Renal pelvis (tissue), 1 donor: ENCODE measurements at regions not wholly inside any gene's neighbourhood (a gene's known extent, or its start where the extent isn't known, plus 50 kb on each side); places are given as distances from the start of the nearest gene placed in this dataset.
"Not testable (repeated sequence)": the region's sequence is repeated elsewhere in the genome, so short reads cannot be mapped to it uniquely, and the experiment has no call there.

ENCODE experiments used
- DNase-seq: peaks from one replicate; pipeline ENCODE4 v3.0.0-alpha.2; 2013

- not testable (repeated sequence) for DNase-seq
These were observed 124.7 kb upstream of the PRKX start for GRCh38 chrX:3837958-3838643.

DNA sequence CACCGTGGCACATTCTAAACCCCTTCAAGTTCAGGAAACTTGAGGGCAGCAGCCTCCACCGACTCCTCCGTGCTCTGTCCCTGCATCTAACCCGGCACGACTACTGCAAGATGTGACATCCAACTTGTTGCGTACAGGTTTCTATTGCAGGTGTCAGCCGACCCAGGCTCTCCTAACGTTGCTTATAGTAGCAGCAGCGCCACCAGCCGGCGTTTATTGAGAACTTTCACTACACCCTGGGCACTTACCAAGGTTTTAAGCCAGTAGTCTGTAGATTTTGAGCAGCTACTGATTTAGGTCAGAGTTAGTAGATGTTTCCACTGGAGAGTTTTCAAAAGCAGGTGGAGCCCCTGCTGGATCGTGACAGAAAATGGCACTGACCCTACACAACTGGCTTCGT is 123.8 kb upstream of the PRKX start:
- DNase-seq, result not testable (repeated sequence)

DNA sequence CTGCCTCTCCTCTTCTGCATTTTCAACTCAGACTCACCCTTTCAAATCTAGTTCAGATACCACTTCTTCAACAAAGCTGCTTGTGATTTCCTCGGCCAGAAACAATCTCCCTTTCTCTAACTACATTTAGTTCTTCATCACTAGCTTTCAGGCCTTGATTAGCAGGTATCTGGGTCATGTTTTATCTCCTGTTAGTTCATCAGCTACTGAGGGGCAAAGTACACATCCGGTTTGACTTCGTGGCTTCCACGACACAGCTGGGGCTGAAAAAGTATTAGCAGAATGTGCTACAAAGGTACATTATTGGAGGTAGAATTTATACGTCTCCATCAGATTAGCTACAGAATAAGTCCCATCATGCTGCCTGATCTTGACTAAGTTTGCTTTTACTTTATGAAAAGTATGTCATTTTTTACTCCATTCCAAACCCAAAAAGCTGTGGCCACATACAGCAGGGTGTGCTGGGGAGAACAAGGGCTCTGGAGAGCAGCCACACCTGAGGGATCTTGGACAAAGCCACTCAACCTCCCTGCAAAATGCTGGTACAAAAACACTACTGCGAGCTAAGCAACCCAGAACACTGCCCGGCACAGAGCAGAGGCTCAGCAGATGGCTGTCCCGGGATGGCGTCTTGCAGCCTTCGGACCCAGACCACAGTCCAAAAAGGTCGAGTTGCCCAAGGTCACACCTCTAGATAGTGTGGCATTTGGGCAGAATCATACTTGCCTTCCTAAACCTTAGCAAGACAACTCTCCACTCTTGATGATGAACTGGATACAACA is 120.5 kb upstream of the PRKX start:
- not testable (repeated sequence) for DNase-seq

DNA sequence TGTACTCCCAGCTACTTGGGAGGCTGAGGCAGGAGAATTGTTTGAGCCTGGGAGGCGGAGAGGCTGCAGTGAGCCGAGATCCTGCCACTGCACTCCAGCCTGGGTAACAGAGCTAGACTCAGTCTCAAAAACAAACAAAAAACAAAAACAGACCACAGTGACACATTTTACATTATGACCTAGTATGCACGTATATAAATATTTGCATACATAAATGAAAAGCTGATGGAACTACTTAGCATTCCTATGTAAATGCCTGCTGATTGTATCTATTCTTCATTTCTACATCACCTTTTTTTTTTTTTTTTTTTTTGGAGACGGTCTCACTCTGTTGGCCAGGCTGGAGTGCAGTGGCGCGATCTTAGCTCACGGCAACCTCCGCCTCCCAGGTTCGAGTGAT is 116.6 kb upstream of the PRKX start:
- not testable (repeated sequence) for DNase-seq

GRCh38 chrX:3829041-3829531 is 115.6 kb upstream of the PRKX start:
- not testable (repeated sequence) for DNase-seq

GRCh38 chrX:3828378-3829040 is 115.1 kb upstream of the PRKX start:
- not testable (repeated sequence) for DNase-seq

GRCh38 chrX:3824008-3824407 is 110.6 kb upstream of the PRKX start:
- not testable (repeated sequence) for DNase-seq

- DNase-seq, result no peak
These were observed 106.7 kb upstream of the PRKX start for GRCh38 chrX:3820167-3820566.

DNA sequence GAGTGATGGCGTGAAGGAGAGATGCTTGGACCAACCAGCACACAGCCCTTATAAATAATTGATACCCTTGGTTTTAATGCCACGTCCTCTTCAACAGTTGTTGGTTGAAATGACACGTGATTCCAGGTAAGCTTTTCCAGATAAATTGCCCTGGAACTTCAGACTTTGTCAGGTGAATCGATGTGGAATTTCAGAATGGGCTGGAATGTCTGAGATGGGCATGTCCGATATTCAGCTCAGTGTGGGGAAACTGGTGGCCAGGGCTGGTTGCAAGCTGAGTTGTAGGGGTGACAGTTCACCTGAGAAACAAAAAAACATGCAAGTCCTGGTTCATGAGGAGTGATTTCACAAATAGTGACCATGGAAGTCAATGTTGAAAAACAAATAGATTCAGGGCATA is 104.0 kb upstream of the PRKX start:
- not testable (repeated sequence) for DNase-seq

- peak; percentile 43 for DNase-seq
These were observed 102.6 kb upstream of the PRKX start for GRCh38 chrX:3815896-3816664.

DNA sequence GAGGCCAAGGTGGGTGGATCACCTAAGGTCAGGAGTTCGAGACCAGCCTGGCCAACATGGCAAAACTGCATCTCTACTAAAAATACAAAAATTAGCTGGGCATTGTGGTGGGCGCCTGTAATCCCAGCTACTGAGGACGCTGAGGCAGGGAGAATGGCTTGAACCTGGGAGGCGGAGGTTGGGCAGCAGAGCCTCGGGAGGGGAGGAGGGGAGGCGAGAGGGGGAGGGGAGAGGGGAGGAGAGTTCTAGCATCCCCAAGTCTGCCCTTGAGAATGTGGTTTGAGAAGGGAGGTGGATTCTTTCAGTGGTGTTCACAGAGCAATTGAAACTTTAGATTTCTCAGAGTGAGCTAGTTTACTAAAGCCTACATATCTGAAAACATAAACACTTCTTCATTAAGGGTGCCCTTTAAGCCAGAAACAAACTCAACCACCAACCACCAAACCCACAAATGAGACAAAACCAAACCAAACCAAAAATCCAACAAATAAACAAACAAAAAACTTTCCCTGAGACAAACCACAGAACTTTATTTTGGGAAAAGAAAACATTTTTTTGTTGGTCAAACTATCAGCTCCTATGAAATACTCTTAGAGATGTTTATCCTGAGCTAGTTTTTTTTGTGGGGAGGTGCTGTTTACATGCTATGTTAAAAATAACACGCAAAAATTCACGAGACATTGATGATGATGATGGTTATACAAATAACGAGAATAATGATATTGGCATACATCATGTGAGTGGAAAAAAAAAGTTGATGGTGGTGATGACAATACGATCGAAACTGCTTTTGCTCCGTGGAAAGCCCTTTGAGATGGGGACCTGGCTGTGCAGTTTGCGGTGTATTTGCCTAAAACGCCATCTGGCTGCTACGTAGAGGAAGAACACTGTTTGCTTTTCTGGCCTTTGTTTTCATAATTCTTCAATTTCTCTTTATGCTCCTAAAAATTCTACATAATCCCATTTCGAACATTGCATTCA is 98.2 kb upstream of the PRKX start:
- no peak for DNase-seq

- no peak for DNase-seq
These were observed 94.5 kb upstream of the PRKX start for GRCh38 chrX:3807906-3808305.

GRCh38 chrX:3806630-3807029 is 93.2 kb upstream of the PRKX start:
- no peak for DNase-seq

DNA sequence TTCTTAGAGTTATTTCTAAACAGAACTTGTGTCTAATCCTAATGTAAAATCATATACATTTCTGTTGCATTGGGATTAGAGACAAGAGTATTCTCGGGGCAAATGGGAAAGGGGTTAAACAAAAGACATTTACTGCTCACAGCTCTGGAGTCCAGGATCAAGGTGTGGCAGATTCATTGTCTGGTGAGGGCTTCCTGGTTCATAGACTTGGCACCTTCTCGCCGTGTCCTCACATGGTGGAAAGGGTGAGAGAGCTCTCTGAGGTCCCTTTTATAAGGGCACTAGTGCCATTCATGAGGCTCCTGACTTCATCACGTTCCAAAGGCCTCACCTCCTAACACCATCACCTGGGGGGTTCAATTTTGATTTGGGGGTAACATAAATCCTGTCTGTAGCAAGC is 90.3 kb upstream of the PRKX start:
- DNase-seq, result no peak

DNA sequence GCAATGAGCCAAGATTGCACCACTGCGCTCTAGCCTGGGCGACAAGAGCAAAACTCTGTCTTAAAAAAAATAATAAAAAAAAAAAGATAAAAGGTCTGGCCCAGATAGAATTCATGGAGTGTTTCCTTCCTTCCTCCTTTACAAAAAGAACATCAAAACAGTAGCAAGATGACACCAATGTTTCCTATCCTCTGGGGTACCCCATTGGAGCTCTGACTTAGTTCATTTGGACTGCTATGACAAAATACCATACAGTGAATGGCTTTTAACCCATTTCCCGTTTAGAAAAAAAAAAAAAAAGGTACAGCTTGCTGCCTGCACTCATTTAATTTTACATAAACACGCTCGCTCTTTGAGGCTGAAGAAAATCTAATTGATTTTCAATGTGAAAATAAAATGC is 89.9 kb upstream of the PRKX start:
- no peak for DNase-seq

GRCh38 chrX:3795411-3795810 is 82.0 kb upstream of the PRKX start:
- DNase-seq, result not testable (repeated sequence)

GRCh38 chrX:3791449-3791848 is 78.0 kb upstream of the PRKX start:
- DNase-seq, result no peak

DNA sequence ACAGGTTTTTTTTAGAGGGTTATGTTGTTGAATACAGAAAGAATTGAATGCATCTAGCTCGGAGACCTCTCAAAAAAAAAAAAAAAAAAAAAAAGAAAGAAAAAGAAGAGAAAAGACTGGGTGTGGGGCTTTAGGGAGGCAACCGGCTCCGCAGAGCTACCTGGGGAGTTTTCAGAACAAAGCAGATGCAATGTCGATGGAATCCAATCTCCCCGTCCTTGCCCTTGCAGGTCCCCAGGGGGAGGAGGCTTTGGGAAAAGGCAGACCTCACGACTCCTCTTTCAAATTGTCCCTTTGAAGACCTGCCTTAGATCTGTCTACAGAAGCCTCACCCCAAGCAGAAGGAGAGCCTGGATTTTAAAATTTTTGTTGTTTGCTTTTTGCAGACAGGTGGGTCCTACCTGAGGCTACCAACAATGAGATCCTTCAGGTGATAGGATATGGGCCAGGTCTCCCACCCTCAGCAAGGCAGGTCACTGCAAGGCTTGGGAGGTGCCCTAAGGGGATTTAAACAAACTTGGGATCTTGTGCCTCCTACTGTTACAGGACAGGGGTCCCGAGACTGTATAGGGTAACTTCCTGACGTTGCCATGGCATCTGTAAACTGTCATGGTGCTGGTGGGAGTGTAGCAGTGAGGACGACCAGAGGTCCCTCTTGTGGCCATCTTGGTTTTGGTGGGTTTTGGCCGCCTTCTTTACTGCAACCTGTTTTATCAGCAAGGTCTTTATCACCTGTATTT is 75.2 kb upstream of the PRKX start:
- no peak for DNase-seq

DNA sequence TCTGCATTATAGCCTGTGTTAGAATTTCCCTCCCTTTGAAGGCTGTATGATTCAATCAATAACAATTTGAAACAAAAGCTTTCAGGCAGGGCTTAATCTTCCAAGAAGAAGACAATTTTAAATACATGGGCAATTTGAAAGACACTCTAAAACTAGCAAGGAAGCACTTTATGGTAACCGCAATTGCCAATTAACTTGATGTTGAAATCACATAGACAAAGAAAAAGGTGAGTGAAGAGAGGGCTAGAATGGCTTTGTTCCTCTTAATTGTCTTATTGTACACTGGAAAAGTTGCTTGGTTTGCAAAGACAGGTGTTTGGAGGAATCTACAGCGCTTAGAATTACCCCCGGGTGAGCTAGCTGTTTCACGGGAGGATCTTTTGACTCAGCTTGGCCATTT is 74.4 kb upstream of the PRKX start:
- DNase-seq, result no peak

- not testable (repeated sequence) for DNase-seq
These were observed 72.4 kb upstream of the PRKX start for GRCh38 chrX:3785822-3786221.
